ENCODE measurements at regions not wholly inside any gene's neighbourhood (a gene's known extent, or its start where the extent isn't known, plus 50 kb on each side); places are given as distances from the start of the nearest gene placed in this dataset.

- DNase-seq: no peak
Observed at GRCh38 chrX:69110116-69110530, 55.1 kb downstream of the PJA1 start.

DNA sequence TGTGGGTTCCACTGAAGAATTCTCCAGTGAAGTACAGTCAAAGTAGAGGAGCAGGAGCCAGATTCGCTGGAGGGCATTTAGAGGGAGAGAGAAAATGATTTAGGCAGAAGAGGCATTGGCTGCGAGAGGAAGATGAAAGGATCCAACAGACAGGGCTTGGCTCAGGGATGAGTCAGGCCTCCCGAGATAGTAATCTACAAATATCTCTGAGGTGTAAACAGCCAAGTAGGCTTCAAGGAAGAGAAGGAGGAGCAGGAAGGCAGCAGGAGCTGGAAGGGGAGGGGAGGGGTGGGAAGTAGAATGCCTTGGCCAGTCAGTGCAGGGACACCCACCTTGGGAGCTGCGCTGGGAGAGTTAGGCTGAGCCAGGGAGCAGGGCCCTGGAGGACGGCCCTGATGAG lies 55.5 kb downstream of the PJA1 start:
- no peak for DNase-seq

DNA sequence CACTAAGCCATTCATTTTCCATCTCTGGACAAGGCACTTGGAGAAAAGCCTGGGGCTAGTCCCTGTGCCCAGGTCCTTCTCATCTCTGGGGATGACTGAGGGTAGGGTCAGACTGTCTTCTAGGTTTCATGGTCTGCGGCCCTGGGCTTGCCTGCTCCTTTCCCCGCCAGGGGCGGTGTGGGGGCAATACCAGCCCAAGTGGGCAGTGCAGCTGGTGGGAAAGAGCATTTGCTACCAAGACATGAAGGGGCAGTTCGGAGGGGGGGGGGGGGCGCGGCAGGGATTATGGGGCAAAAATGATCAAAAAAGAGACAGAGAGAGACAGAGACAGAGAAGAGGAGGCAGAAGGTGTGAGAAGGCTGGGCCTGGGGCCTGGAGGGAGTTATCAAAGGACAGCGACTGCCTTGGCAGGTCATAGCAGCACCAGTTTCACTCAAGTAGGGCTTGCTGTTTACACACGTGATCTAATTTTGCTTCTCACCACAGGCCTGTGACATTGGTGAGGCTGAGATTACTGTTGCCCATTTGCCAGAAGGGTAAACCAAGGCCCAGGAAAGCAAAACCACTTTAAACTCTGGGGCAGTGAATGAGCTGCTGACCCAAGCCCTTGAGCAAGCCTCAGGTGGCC lies 56.1 kb downstream of the PJA1 start:
- DNase-seq: no peak

DNA sequence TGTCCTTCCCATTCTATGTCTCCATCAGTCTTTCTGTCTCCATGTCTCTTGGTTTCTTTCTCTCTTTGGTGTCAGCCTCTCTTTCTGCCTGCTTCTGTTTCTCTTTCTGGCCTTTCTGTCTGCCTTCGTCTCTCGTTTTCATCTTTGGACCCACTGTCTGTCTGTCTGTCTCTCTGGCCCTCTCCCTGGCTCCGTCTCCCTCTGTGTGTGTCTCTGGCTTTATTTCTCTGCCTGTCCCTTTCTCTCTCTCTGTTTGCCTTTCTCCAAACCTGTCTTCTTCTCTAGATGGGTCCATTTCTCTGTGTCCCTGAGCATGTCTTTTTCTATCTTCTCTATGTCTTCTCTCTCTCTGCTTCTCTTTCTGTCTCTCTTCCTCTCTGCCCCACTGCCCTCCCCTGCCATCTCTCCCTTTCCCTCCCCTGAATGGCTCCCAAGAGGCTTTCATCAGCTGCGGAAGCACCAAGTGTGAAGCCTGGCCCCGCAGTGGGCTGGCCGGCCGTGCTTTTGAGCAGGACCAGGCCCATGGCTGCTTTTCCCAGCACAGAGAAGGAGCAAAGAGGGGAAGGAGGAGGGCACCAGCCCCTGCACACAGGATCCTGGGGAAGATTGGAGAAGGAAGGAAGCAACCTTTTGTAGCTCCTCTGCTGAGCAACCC lies 57.4 kb downstream of the PJA1 start:
- no peak for DNase-seq

- DNase-seq: peak; percentile 43
Observed at GRCh38 chrX:69107231-69107739, 58.0 kb downstream of the PJA1 start.

DNA sequence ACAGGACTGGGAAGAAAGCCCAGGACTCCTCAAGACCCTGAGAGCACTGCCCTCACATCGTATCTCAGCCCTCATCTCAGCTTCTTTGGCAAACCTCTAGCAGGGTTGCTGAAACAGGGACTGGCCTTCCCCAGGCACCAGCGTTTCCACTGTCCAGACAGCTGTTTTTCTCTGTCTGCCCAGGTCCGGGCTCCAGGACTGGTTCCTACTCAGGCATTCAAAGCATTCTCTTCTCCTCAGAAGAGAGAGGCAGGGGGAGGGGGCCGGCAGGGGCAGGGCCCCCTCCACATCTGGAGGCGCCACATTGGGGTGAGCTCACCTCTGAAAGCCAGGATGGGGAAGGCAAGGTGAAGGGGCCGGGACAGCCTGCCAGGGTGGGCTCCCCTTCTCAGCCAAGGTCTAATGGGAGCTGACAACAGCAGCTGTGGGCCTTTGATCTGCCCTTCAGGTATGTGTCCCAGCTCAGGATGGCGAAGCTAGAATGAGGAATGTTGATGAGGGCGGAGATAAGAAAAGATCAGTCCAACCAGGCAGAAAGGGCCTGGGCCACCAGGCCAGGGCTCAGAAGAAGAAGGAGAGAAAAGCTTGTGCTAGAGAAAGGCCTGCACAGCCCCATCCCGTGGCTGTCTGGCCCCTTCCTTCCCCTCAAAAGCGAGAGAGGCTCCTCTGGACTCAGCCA lies 60.4 kb downstream of the PJA1 start:
- DNase-seq: no peak

- no peak for DNase-seq
Observed at GRCh38 chrX:69103539-69103938, 61.7 kb downstream of the PJA1 start.

DNA sequence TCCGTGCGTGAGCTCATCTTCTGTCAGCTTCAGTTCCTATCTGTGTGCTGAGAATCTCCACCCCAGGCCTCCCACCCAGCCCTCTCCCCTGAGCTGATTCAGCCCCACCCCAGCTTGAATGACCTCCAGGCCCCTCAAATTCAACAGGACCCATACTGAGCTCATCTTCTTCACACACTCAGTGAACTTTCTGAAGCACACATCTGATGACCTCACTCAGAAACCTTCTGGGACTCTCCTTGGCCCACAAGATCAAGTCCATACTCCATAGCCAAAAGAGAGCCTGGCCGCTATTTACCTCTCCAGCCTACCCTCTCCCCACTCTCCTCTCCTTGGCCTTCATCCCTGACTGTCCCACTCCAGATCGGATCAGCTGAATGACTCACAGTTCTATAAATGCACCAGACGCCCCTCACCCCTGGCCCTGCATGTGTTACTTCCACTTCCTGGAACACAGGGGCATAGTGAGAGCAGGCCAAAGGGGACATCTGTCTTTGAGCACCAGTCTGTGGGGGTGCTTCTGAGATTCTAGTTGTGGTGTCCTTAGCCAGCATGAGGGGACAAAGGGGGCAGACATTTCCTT lies 62.5 kb downstream of the PJA1 start:
- no peak for DNase-seq

- no peak for DNase-seq
Observed at GRCh38 chrX:69101683-69102251, 63.5 kb downstream of the PJA1 start.

- no peak for DNase-seq
Observed at GRCh38 chrX:69100478-69100877, 64.8 kb downstream of the PJA1 start.

GRCh38 chrX:69097451-69098236 lies 67.6 kb downstream of the PJA1 start:
- no peak for DNase-seq

GRCh38 chrX:69096963-69097362 lies 68.3 kb downstream of the PJA1 start:
- DNase-seq: no peak

DNA sequence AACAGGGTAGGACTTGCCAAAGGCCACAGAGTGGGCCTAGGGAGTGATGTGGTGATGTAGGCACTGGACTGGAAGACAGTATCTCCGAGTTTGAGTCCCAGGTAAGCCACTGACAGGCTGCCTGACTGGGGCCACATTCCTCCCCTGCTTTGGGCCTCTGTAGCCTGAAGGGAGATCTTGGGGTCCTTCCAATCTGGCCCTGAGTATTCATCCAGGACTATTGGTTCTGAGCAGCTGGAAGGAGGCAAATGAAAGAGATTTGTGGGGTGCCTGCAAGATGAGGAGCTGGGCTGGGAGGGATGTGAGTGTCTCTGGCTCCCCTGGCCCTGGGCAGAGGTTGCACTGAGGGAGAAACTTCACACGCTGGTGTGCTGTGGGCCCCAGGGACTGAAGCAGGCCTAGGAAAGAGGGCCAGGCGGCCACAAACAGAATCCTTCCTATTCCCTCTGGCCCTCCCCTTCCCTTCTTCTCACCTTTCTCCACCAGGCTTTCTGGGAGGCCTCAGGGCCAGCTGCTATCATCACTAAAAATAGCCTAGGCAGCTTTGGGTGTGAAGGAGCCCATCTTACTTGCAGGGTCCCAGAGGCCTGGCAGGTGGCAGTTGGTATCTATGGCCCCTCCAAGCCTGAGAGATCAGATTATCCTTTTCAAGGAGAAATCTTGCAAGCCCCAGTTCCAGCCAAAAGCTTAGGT lies 70.1 kb downstream of the PJA1 start:
- no peak for DNase-seq

- DNase-seq: no peak
Observed at GRCh38 chrX:69093960-69094871, 71.0 kb downstream of the PJA1 start.

GRCh38 chrX:69090022-69090421 lies 75.2 kb downstream of the PJA1 start:
- no peak for DNase-seq

GRCh38 chrX:69089203-69089602 lies 76.0 kb downstream of the PJA1 start:
- DNase-seq: no peak

DNA sequence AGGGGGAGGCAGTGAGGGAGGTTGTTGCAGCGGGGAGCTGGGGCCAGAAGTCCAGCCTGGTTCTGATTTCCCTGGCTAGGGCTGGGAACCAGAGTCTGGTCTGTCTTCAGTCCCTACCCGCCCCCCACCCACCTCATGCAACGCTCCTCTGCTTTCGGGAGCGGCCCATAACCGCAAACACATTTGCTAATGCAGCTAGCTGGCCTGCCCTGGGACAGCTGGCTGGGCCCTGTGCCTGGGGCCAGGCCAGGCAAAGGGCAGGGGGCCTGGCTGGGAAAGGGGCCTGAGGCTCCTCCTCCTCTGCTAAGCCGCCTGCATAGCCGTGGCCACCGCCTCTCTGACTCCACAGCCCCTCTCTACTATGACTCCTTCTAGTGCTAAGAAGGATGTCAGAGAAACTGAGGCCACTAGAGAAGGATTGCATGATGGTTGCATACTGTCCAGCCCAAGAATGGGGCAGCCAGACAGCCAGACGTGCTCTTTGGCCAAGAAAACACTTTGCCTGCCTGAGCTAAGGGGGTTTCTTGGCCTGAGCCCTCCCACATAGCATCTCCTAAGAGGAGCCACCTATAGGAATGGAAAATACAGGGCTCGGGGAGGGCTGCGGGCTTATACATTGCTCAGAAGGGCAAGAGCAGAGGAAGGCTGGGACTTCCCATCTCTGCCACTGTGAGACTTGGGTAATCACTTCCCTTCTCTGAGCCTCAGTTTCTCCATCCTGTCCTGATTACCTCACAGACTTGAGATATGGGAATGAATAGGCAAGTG lies 76.9 kb downstream of the PJA1 start:
- no peak for DNase-seq

DNA sequence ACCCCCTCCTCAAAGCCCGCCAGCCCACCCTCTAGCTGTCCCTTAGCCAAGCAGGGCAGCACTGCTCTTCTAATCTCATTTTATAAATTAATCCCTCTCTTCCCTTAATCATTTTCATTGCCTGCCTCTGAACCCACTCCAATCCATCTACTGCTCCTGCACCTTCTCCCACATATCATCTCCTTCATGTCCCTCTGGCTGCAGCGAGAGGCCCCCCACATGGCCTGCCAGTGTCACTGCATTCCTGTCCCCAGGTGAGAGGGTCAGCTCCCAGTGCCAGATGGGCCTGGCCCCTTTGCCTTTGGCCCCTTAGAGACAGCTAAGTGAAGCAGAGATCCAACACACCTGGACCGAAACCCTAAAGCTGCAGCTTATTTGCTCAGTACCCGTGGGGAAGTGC lies 79.4 kb downstream of the PJA1 start:
- no peak for DNase-seq

DNA sequence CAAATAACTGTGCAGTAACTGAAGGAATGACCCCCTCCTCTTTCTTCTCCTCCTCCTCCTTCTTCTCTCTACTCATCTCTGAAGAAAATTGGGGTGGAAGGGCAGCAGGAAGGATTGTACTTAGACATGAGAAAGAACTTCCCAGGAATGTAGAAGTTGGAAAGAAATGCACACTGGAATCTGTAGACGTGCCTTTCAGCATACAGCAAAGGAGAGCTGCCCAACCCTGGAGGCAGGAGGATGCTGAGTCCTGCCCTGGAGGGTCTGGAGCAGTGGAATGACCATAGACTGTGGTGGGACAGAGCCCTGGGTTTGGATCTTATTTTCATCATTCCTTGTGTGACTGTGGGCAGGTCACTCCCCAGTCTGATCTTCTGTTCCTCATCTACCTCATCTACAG lies 80.1 kb downstream of the PJA1 start:
- DNase-seq: no peak

DNA sequence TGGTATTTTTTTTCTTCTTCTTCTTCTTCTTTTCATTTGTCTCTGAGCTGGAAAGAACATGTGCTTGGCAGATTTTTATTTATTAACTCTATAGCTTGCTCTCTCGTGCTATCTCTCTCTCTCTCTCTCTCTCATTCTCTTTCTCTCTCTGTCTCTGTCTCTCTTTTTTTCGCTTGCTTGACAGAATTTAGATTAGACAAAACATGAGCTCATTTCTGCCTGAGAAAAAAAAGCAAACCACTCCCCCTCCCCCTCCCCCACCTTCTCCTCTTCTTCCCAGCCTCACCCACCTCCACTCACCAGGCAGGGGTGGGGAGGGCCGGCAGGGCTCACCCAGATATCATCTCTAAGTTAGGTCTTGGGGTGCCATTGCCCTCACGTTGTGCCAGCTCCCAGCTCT lies 81.5 kb downstream of the PJA1 start:
- DNase-seq: no peak
